Endothelial cell (in vitro differentiated cells): ENCODE measurements at regions not wholly inside any gene's neighbourhood (a gene's known extent, or its start where the extent isn't known, plus 50 kb on each side); places are given as distances from the start of the nearest gene placed in this dataset.

Experiments
- DNase-seq: peaks from one replicate; pipeline ENCODE4 v3.0.0; 2021; ENCODE audit warnings: low spot score
- H3K27ac Mint-ChIP-seq: one replicate; pipeline ENCODE4 v1.8.0; 2021; ENCODE audit warnings: mixed read lengths, inconsistent platforms; ENCODE audit not compliant: unreplicated experiment
- H3K27me3 Mint-ChIP-seq: one replicate; pipeline ENCODE4 v1.8.0; 2021; ENCODE audit warnings: mild to moderate bottlenecking, moderate library complexity, mixed read lengths, inconsistent platforms; ENCODE audit not compliant: unreplicated experiment
- H3K36me3 Mint-ChIP-seq: one replicate; pipeline ENCODE4 v1.8.0; 2021; ENCODE audit warnings: mild to moderate bottlenecking, low read depth, mixed read lengths, inconsistent platforms; ENCODE audit not compliant: unreplicated experiment
- H3K4me1 Mint-ChIP-seq: one replicate; pipeline ENCODE4 v1.8.0; 2021; ENCODE audit warnings: mild to moderate bottlenecking, mixed read lengths, inconsistent platforms; ENCODE audit not compliant: unreplicated experiment
- H3K4me3 Mint-ChIP-seq: one replicate; pipeline ENCODE4 v1.8.0; 2021; ENCODE audit warnings: mild to moderate bottlenecking, mixed read lengths, inconsistent platforms; ENCODE audit not compliant: unreplicated experiment
- H3K9me3 Mint-ChIP-seq: one replicate; pipeline ENCODE4 v1.8.0; 2021; ENCODE audit warnings: mixed read lengths, inconsistent platforms; ENCODE audit not compliant: unreplicated experiment
- CTCF ChIP-seq: fragments of 200-600 bp; sonication (generic); IDR thresholded peaks from one replicate; pipeline ENCODE4 v1.5.0; 2021; ENCODE audit warnings: antibody characterized with exemption; ENCODE audit not compliant: unreplicated experiment

- Mint-ChIP-seq H3K36me3 (no peaks in the 10 kb centered on the region), H3K27me3 (no peaks in the 10 kb centered on the region), H3K27ac (no peak overlapping the region), H3K4me3 (no peak overlapping the region), H3K4me1 (no peaks in the 10 kb centered on the region), H3K9me3 (no peaks in the 10 kb centered on the region)
- DNase-seq, result no peak
- TF ChIP-seq CTCF, result no peak
These were observed 164.5 kb downstream of the PTH2R start for GRCh38 chr2:208570851-208571763.

- no peaks in the 10 kb centered on the region for H3K9me3 Mint-ChIP-seq
- no peaks in the 10 kb centered on the region for H3K27me3 Mint-ChIP-seq
- TF ChIP-seq CTCF, result no peak
- H3K4me3 Mint-ChIP-seq, result no peak overlapping the region
- H3K36me3 Mint-ChIP-seq, result no peaks in the 10 kb centered on the region
- no peaks in the 10 kb centered on the region for H3K4me1 Mint-ChIP-seq
- H3K27ac Mint-ChIP-seq, result no peak overlapping the region
- DNase-seq, result no peak
These were observed 165.2 kb downstream of the PTH2R start for GRCh38 chr2:208571764-208572131.

- TF ChIP-seq CTCF, result no peak
- Mint-ChIP-seq H3K4me1 (no peaks in the 10 kb centered on the region), H3K4me3 (no peak overlapping the region), H3K9me3 (no peaks in the 10 kb centered on the region), H3K27me3 (no peaks in the 10 kb centered on the region), H3K27ac (no peak overlapping the region), H3K36me3 (no peaks in the 10 kb centered on the region)
- no peak for DNase-seq
These were observed 167.0 kb downstream of the PTH2R start for GRCh38 chr2:208573569-208573968.

GRCh38 chr2:208579678-208580077 lies 173.1 kb downstream of the PTH2R start:
- no peak overlapping the region for H3K27ac Mint-ChIP-seq
- TF ChIP-seq CTCF, result no peak
- no peak for DNase-seq
- no peaks in the 10 kb centered on the region for H3K4me1 Mint-ChIP-seq
- H3K36me3 Mint-ChIP-seq, result no peaks in the 10 kb centered on the region
- H3K27me3 Mint-ChIP-seq, result no peaks in the 10 kb centered on the region
- no peaks in the 10 kb centered on the region for H3K9me3 Mint-ChIP-seq
- no peak overlapping the region for H3K4me3 Mint-ChIP-seq

- no peak for TF ChIP-seq CTCF
- Mint-ChIP-seq H3K4me3 (no peak overlapping the region), H3K9me3 (no peaks in the 10 kb centered on the region), H3K36me3 (no peaks in the 10 kb centered on the region), H3K4me1 (no peaks in the 10 kb centered on the region), H3K27me3 (no peaks in the 10 kb centered on the region), H3K27ac (no peak overlapping the region)
- DNase-seq, result no peak
These were observed 177.9 kb downstream of the PTH2R start for GRCh38 chr2:208584378-208584985.
